OCI-LY1 (cell line): ENCODE measurements at regions not wholly inside any gene's neighbourhood (a gene's known extent, or its start where the extent isn't known, plus 50 kb on each side); places are given as distances from the start of the nearest gene placed in this dataset.

Source experiments
- H2AFZ ChIP-seq: fragments of 200-600 bp; sonication (generic), shearing (Covaris generic); 2 replicates; pipeline ENCODE4 v1.6.0; 2014; ENCODE audit warnings: antibody characterized with exemption, mild to moderate bottlenecking, low read length
- H3F3A ChIP-seq: fragments of 200-600 bp; sonication (generic), shearing (Covaris generic); 2 replicates; pipeline ENCODE4 v1.6.0; 2014; ENCODE audit warnings: mild to moderate bottlenecking, antibody characterized with exemption, low read length, moderate library complexity; ENCODE audit not compliant: insufficient read depth
- H3K27ac ChIP-seq: fragments of 200-600 bp; sonication (generic); 2 replicates; pipeline ENCODE4 v1.5.1; 2014; ENCODE audit warnings: low read length, mixed run types, mild to moderate bottlenecking, low read depth; ENCODE audit not compliant: poor library complexity, severe bottlenecking
- H3K27me3 ChIP-seq: fragments of 200-600 bp; sonication (generic); 2 replicates; pipeline ENCODE4 v1.6.0; 2014; ENCODE audit warnings: antibody characterized with exemption, mild to moderate bottlenecking, low read length, moderate library complexity; ENCODE audit not compliant: insufficient read depth
- H3K36me3 ChIP-seq: fragments of 200-600 bp; sonication (generic); 2 replicates; pipeline ENCODE4 v1.6.1; 2014; ENCODE audit warnings: mild to moderate bottlenecking, antibody characterized with exemption, low read length, moderate library complexity, mixed read lengths; ENCODE audit not compliant: insufficient read depth
- H3K4me1 ChIP-seq: fragments of 200-600 bp; sonication (generic); 2 replicates; pipeline ENCODE4 v1.5.1; 2014; ENCODE audit warnings: mild to moderate bottlenecking, low read length, moderate library complexity; ENCODE audit not compliant: insufficient read depth, severe bottlenecking
- H3K4me2 ChIP-seq: fragments of 200-600 bp; sonication (generic), shearing (Covaris generic); 2 replicates; pipeline ENCODE4 v1.6.1; 2014; ENCODE audit warnings: low read length
- H3K4me3 ChIP-seq: fragments of 200-600 bp; sonication (generic); 2 replicates; pipeline ENCODE4 v1.5.1; 2014; ENCODE audit warnings: low read length, low read depth, mild to moderate bottlenecking, mixed read lengths; ENCODE audit not compliant: poor library complexity, severe bottlenecking
- H3K79me2 ChIP-seq: fragments of 200-600 bp; shearing (Covaris generic); 2 replicates; pipeline ENCODE4 v1.6.1; 2016; ENCODE audit warnings: mixed run types, low read length, mixed read lengths; ENCODE audit not compliant: insufficient read depth
- H3K9ac ChIP-seq: fragments of 200-600 bp; sonication (generic), shearing (Covaris generic); 2 replicates; pipeline ENCODE4 v1.6.1; 2014; ENCODE audit warnings: mild to moderate bottlenecking, low read length, mixed read lengths
- H3K9me2 ChIP-seq: fragments of 200-600 bp; sonication (generic), shearing (Covaris generic); 2 replicates; pipeline ENCODE4 v1.6.1; 2014; ENCODE audit warnings: low read depth, mild to moderate bottlenecking, low read length, mixed read lengths
- H3K9me3 ChIP-seq: fragments of 200-600 bp; shearing (Covaris generic); 2 replicates; pipeline ENCODE4 v1.6.1; 2014; ENCODE audit warnings: low read length, mixed read lengths
- H4K20me1 ChIP-seq: fragments of 200-600 bp; sonication (generic), shearing (Covaris generic); 2 replicates; pipeline ENCODE4 v1.6.0; 2016; ENCODE audit warnings: mild to moderate bottlenecking, low read length; ENCODE audit not compliant: insufficient read depth
- CTCF ChIP-seq: fragments of 200-600 bp; sonication (generic), shearing (Covaris generic); IDR thresholded peaks from 2 replicates; pipeline ENCODE4 v1.5.1; 2017; ENCODE audit warnings: mild to moderate bottlenecking, antibody characterized with exemption, low read length, moderate library complexity, mixed read lengths
- EZH2 ChIP-seq: fragments of 200-600 bp; sonication (generic), shearing (Covaris generic); IDR thresholded peaks from 2 replicates; pipeline ENCODE4 v1.8.0; 2017; ENCODE audit warnings: borderline replicate concordance, mixed run types, mild to moderate bottlenecking, antibody characterized with exemption, low read length, moderate library complexity, mixed read lengths

GRCh38 chr5:99600952-99601351, 672.1 kb upstream of the CHD1 start:
- no peaks in the 10 kb centered on the region for H3F3A ChIP-seq
- no peak overlapping the region for H2AFZ ChIP-seq
- H3K9ac ChIP-seq: no peak overlapping the region
- H3K9me3 ChIP-seq: no peaks in the 10 kb centered on the region
- no peaks in the 10 kb centered on the region for H3K79me2 ChIP-seq
- H3K4me1 ChIP-seq: no peaks in the 10 kb centered on the region
- H3K9me2 ChIP-seq: no peaks in the 10 kb centered on the region; the same call in 1 of the 2 replicates
- H4K20me1 ChIP-seq: no peaks in the 10 kb centered on the region
- H3K36me3 ChIP-seq: no peaks in the 10 kb centered on the region
- H3K4me2 ChIP-seq: no peak overlapping the region
- no peaks in the 10 kb centered on the region for H3K27me3 ChIP-seq
- no peak for TF ChIP-seq CTCF
- H3K27ac ChIP-seq: no peak overlapping the region
- no peak overlapping the region for H3K4me3 ChIP-seq

- no peaks in the 10 kb centered on the region for H3K9me3 ChIP-seq
- no peaks in the 10 kb centered on the region for H4K20me1 ChIP-seq
- no peaks in the 10 kb centered on the region for H3K79me2 ChIP-seq
- H2AFZ ChIP-seq: no peak overlapping the region
- no peaks in the 10 kb centered on the region for H3K4me1 ChIP-seq
- H3K9me2 ChIP-seq: no peaks in the 10 kb centered on the region
- no peak overlapping the region for H3K4me3 ChIP-seq
- TF ChIP-seq EZH2 (no peak), CTCF (no peak)
- no peaks in the 10 kb centered on the region for H3K36me3 ChIP-seq
- no peak overlapping the region for H3K9ac ChIP-seq
- no peak overlapping the region for H3K27ac ChIP-seq
- no peak overlapping the region for H3K4me2 ChIP-seq
- no peaks in the 10 kb centered on the region for H3K27me3 ChIP-seq
- H3F3A ChIP-seq: no peaks in the 10 kb centered on the region
Measured at GRCh38 chr5:99590806-99591205, 662.0 kb upstream of the CHD1 start.

GRCh38 chr5:99589424-99589823, 660.6 kb upstream of the CHD1 start:
- H3K9me2 ChIP-seq: no peaks in the 10 kb centered on the region
- no peaks in the 10 kb centered on the region for H3K27me3 ChIP-seq
- no peaks in the 10 kb centered on the region for H4K20me1 ChIP-seq
- H3F3A ChIP-seq: no peaks in the 10 kb centered on the region
- no peak overlapping the region for H3K27ac ChIP-seq
- no peak overlapping the region for H2AFZ ChIP-seq
- no peak overlapping the region for H3K9ac ChIP-seq
- no peak overlapping the region for H3K4me2 ChIP-seq
- H3K4me3 ChIP-seq: no peak overlapping the region
- H3K79me2 ChIP-seq: no peaks in the 10 kb centered on the region
- no peaks in the 10 kb centered on the region for H3K9me3 ChIP-seq
- TF ChIP-seq CTCF (no peak), EZH2 (no peak)
- H3K4me1 ChIP-seq: no peaks in the 10 kb centered on the region
- H3K36me3 ChIP-seq: no peaks in the 10 kb centered on the region
